OCI-LY7 (cell line): ENCODE measurements at regions not wholly inside any gene's neighbourhood (a gene's known extent, or its start where the extent isn't known, plus 50 kb on each side); places are given as distances from the start of the nearest gene placed in this dataset.

Experiments used
- BruUV-seq: library from RNA; stranded (reverse); fragments of 400-500 nt; replicated peaks from 2 replicates; lab custom pipeline; 2021; lab: Mats Ljungman, UMichigan
- CTCF ChIA-PET: fragments of 300-600 bp; sonication (Branson Sonifier 250); formaldehyde crosslinking; loops from one replicate; lab custom pipeline; 2022; ENCODE audit warnings: antibody characterized with exemption; ENCODE audit not compliant: unreplicated experiment; lab: Charles Lee
- POLR2A ChIA-PET: fragments of 300-600 bp; sonication (Branson Sonifier 250); formaldehyde crosslinking; loops from one replicate; lab custom pipeline; 2022; ENCODE audit warnings: antibody characterized with exemption; lab: Charles Lee
- DNase-seq: peaks from one replicate; pipeline ENCODE4 v3.0.0-alpha.2; 2015; ENCODE audit warnings: low spot score
- H2AFZ ChIP-seq: fragments of 200-600 bp; sonication (generic), shearing (Covaris generic); 2 replicates; pipeline ENCODE4 v1.6.1; 2014; ENCODE audit warnings: mild to moderate bottlenecking, antibody characterized with exemption, low read length, moderate library complexity
- H3K27ac ChIP-seq: fragments of 200-600 bp; sonication (generic); 2 replicates; pipeline ENCODE4 v1.5.1; 2014; ENCODE audit warnings: mixed run types, low read depth, mild to moderate bottlenecking, moderate library complexity, low read length, inconsistent platforms; ENCODE audit not compliant: poor library complexity, severe bottlenecking
- H3K36me3 ChIP-seq: fragments of 200-600 bp; sonication (generic); 2 replicates; pipeline ENCODE4 v1.6.1; 2014; ENCODE audit warnings: mild to moderate bottlenecking, antibody characterized with exemption, low read length, moderate library complexity, mixed read lengths; ENCODE audit not compliant: insufficient read depth
- H3K4me1 ChIP-seq: fragments of 200-600 bp; sonication (generic); 2 replicates; pipeline ENCODE4 v1.5.1; 2014; ENCODE audit warnings: mild to moderate bottlenecking, low read length; ENCODE audit not compliant: insufficient read depth, poor library complexity, severe bottlenecking
- H3K4me2 ChIP-seq: fragments of 200-600 bp; sonication (generic); 2 replicates; pipeline ENCODE4 v1.6.1; 2014; ENCODE audit warnings: mild to moderate bottlenecking, low read length
- H3K4me3 ChIP-seq: fragments of 200-600 bp; sonication (generic); 2 replicates; pipeline ENCODE4 v1.5.1; 2014; ENCODE audit warnings: mild to moderate bottlenecking, low read depth, low read length; ENCODE audit not compliant: poor library complexity, severe bottlenecking
- H3K79me2 ChIP-seq: fragments of 200-600 bp; sonication (generic); 2 replicates; pipeline ENCODE4 v1.6.1; 2016; ENCODE audit warnings: low read depth, mild to moderate bottlenecking, low read length, moderate library complexity, mixed read lengths; ENCODE audit not compliant: insufficient read depth
- H3K9me2 ChIP-seq: fragments of 200-600 bp; sonication (generic); 2 replicates; pipeline ENCODE4 v1.6.1; 2016; ENCODE audit warnings: mild to moderate bottlenecking, low read length, mixed read lengths; ENCODE audit not compliant: insufficient read depth
- H3K9me3 ChIP-seq: fragments of 200-600 bp; sonication (generic); 2 replicates; pipeline ENCODE4 v1.6.1; 2014; ENCODE audit warnings: mild to moderate bottlenecking, mixed run types, low read length, mixed read lengths
- H4K20me1 ChIP-seq: fragments of 200-600 bp; sonication (generic); 2 replicates; pipeline ENCODE4 v1.6.1; 2014; ENCODE audit warnings: mild to moderate bottlenecking, antibody characterized with exemption, low read length, moderate library complexity, mixed read lengths; ENCODE audit not compliant: insufficient read depth
- CTCF ChIP-seq: fragments of 200-600 bp; sonication (generic); conservative IDR thresholded peaks from 2 replicates; pipeline ENCODE4 v1.5.1; 2014; ENCODE audit warnings: mild to moderate bottlenecking, antibody characterized with exemption, low read length, moderate library complexity, mixed read lengths
- EZH2phosphoT487 ChIP-seq: fragments of 200-600 bp; sonication (generic); IDR thresholded peaks from 2 replicates; pipeline ENCODE4 v1.6.1; 2018; ENCODE audit warnings: low read depth, borderline replicate concordance, mild to moderate bottlenecking, mixed run types, antibody characterized with exemption, low read length, moderate library complexity, mixed read lengths
- intact Hi-C: fragments of 100-400 bp; cut with micrococcal nuclease; formaldehyde crosslinking; loops from one replicate; pipeline ENCODE4 v1.10.0; 2022; ENCODE audit not compliant: unreplicated experiment

- no peaks in the 10 kb centered on the region for H4K20me1 ChIP-seq
- H3K27ac ChIP-seq, result no peak overlapping the region
- H3K9me2 ChIP-seq, result no peaks in the 10 kb centered on the region
- TF ChIP-seq CTCF, result no peak
- no peak for TF ChIP-seq EZH2phosphoT487
- ChIA-PET CTCF (no interaction called here), POLR2A (interaction anchor here (1.4 kb wide), 1 partner anchor 11 kb away, joined by 3 read pairs; no protein-coding TSS in a partner anchor)
- DNase-seq, result no peak
- H3K79me2 ChIP-seq, result no peaks in the 10 kb centered on the region
- no peaks in the 10 kb centered on the region for H3K36me3 ChIP-seq
- H3K4me2 ChIP-seq, result no peak overlapping the region
- no peak overlapping the region for H3K4me3 ChIP-seq
- BruUV-seq, result no TSS peak
- intact Hi-C loops, result no loop called here
- no peak overlapping the region for H2AFZ ChIP-seq
- 0 out of 2 replicates have a peak, but pooled peaks cover 7% of the 10 kb centered on the region for H3K9me3 ChIP-seq
- no peaks in the 10 kb centered on the region for H3K4me1 ChIP-seq
Measured at GRCh38 chr4:58941286-58941685, 1831.1 kb upstream of the IGFBP7 start.

GRCh38 chr4:58953575-58953974, 1843.4 kb upstream of the IGFBP7 start:
- Histone ChIP-seq H4K20me1 (no peaks in the 10 kb centered on the region), H3K4me3 (no peak overlapping the region), H3K4me2 (no peak overlapping the region), H3K4me1 (no peaks in the 10 kb centered on the region), H3K27ac (no peak overlapping the region), H3K9me3 (no peaks in the 10 kb centered on the region), H3K36me3 (no peaks in the 10 kb centered on the region), H3K79me2 (no peaks in the 10 kb centered on the region), H3K9me2 (no peaks in the 10 kb centered on the region; the same call in 1 of the 2 replicates), H2AFZ (no peak overlapping the region)
- ChIA-PET CTCF (no interaction called here), POLR2A (no interaction called here)
- DNase-seq, result no peak
- TF ChIP-seq EZH2phosphoT487 (no peak), CTCF (no peak)
- intact Hi-C loops, result no loop called here
- no TSS peak for BruUV-seq

- POLR2A ChIA-PET, result no interaction called here
- H3K36me3 ChIP-seq, result no peaks in the 10 kb centered on the region
- no peak overlapping the region for H3K4me2 ChIP-seq
- H3K79me2 ChIP-seq, result no peaks in the 10 kb centered on the region
- no peak for DNase-seq
- intact Hi-C loops, result no loop called here
- no peaks in the 10 kb centered on the region for H3K4me1 ChIP-seq
- H3K4me3 ChIP-seq, result no peak overlapping the region
- H3K27ac ChIP-seq, result no peak overlapping the region
- CTCF ChIA-PET, result no interaction called here
- TF ChIP-seq CTCF, result no peak
- no peak for TF ChIP-seq EZH2phosphoT487
- BruUV-seq, result no TSS peak
- no peaks in the 10 kb centered on the region for H3K9me3 ChIP-seq
- H4K20me1 ChIP-seq, result no peaks in the 10 kb centered on the region
- no peaks in the 10 kb centered on the region; the same call in 1 of the 2 replicates for H3K9me2 ChIP-seq
- H2AFZ ChIP-seq, result no peak overlapping the region
Measured at GRCh38 chr4:58957711-58958110, 1847.5 kb upstream of the IGFBP7 start.
